GM19238 (cell line): ENCODE measurements at regions not wholly inside any gene's neighbourhood (a gene's known extent, or its start where the extent isn't known, plus 50 kb on each side); places are given as distances from the start of the nearest gene placed in this dataset.

Source experiments
- DNase-seq: peaks from one replicate; pipeline ENCODE4 v3.0.0; 2011; ENCODE audit warnings: low spot score; ENCODE audit not compliant: insufficient read length

DNA sequence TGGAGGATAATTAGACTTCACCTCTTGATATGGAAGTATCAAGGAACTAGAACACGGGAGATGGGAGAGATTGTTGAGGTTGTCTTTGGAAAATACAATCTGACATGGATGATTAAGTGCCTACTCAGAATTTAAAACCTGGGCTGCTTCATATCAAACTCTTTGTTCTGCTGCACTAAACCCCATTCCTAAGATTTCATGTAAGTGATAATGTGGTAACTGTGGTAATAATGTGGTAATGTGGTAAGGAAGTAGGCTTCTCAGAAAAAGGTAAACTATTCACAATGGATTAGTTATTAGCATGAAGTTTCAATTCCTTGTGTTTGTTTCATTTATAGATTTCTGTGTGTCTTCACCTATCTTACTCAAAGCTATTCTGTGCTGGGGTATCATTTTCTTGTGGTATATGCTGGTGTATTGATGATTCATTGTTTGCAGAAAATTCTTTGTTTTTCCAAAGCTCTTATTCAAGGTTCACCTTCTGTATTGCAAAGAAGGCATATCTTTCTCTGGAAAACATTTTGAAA, 129.9 kb upstream of the TAC1 start:
- DNase-seq: no peak

DNA sequence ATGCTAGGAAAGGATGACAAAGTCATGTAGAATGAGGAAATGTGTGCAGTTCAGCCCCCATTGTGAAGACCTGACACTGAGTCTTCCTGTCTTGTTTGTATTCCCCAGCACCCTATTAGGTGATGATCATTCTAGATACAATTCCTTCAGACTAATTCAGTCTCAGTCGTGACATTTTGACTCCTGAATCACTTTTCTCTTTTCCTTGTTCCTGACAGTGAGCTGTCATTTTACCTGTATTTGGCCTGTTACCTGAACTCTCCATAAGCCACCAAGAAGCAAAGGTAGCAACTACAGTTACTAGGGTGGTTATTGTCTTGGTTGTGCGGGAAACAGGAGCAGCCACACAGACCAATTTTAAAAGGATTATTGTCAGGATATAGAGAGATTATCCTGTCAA, 111.4 kb upstream of the TAC1 start:
- DNase-seq: no peak

DNA sequence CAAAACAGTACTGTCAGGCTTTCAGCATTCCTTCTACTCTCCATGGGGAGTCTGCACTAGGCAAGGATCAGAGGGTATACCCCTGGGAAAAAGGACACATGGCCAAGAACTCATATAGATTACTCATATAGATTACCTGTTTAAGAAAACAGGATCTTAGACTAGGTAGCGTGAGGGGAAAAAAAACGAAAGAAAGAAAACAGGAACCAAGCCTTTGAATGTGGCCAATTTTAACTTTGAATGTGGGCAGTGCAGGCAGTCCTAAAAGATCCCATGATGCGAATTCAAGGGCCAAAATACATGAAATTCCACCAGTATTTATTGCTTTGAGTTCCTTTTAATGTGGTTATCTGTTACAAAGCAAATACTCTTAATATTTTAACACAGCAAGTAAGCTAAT, 108.6 kb upstream of the TAC1 start:
- no peak for DNase-seq

DNA sequence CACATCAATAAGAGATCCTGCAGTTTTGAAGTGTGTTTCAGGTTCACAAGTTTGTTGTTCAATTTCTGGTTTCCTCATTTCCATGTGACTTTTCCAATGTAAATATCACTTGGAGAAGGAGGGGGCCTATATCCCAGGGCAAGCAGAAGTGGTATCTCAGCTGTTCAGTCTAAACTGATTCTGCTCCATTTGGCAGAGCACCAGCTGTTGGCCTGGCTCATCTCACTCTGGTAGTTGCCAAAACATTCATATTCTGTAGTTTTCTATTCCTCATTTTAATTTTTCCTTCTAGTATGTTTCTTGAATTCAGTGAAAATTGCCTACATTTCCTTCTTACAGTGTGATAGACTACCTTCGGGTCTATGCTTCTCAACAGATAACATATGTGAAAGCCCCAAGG, 101.8 kb upstream of the TAC1 start:
- no peak for DNase-seq

DNA sequence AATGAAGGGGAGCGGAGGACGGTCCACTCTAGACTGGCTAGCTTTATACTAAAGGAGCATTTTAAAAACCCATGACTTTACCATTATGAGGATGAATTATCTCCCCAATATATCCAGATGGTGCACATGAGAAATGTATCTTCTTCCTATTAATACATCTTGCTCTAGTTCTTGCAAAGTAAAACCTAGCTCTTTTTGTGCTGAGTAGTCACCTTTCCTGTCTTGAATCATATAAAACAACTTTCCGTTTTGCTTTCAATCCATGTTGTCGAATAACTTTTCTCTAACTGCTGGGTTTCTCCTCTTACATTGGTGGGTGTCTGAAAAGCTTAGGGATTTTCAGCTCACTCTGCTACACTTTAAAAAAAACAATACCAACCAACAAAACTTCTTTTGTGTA, 96.3 kb upstream of the TAC1 start:
- no peak for DNase-seq

DNA sequence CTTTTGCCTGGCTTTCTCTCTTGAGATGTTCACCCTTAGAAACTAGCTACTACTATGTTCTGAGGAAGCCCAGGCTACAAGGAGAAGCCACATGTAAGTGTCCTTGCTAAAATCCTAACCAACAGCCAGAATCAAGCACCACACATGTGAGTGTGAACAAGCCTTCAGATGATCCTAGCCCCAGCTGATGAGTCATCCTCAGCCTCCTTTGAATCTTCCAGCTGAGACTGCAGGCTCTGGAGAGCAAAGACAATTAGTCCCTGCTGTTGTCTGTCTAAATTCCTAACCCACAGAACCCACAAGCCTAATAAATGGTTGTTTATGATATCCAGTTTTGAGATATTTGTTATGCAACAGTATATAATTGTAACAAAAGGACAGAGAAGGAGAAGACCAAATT, 92.8 kb upstream of the TAC1 start:
- no peak for DNase-seq

DNA sequence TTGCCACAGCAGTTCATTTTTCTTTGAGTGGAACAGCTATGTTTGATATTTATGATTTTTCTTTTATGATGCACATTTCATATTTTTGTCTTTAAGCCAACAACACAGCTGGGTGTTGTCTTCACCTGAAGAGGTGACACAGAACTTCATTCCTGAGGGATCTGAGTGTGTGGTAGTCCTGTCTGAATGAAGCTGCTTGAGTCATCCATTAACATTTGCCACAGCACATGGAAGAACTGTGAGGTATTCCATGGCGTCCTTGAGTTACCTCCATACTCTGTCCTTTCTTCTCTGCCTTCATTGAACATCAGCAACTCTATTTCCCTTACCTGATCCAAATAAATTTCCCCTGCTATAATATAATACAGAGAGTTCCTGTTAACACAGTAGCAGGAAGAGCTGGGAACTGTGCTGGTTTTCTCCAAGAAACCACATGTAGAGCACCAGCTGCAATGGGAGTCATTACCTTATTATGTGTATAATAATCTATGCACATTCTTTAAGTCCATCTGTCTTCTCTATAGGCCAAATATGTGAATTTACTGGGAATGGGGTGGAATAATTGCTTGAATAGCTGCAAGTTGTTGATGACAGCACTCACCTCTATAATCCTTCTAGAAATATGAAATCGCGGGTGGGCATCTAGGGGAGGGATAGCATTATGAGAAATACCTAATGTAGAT, 72.4 kb upstream of the TAC1 start:
- no peak for DNase-seq

DNA sequence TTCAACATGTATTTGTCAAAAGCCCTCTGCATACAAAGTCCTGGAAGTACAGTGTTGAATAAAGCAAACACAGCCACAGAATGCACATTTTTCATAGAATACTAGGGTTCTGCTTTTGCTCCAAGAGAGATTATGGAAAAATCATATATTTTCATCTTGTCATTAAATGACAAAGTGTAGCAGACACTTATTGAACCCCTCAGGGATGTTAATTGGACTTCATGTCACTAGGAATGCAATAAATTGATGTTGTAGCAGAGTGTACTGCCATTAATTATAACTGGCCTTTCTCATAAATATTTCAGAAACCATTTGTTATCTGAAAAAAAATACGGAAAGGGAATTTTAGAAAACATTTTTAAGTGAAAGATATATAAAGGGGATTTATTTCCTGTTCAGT, 64.5 kb upstream of the TAC1 start:
- no peak for DNase-seq

DNA sequence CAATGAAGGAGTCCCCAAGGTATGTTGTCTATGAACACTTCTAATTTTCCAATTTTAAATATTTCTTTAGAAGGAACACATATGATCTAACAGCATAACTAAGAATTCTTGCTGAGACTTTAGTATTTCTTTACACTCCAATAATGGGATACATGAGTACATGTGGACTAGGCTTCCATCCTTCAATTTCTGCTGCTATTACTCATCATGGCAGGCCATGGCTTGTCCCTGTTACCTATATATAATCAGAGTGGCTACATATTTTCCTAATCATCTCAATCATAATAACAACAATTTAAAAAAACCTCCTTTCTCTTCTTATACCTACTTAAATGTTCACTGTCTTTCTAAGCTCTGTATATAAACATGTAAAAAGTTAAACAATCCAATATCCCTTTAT, 60.3 kb upstream of the TAC1 start:
- no peak for DNase-seq

DNA sequence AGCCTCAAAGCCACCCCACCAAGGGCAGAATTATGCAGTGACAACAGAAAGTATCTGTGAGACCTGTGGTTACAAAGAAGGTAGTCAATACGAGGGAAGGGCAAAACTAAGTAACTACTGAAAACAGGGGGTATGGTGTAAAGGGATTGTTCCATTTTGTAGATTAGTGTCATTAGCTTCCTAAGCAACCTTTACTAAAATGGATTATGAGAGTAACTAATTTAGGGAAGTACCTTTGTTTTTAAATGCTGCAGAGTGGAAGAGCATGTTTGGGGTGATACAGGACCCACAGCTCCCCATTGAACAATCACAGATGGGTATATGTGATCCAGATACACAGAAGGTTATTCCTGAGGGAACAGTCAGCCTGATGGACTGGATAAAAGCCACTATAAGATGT, 51.3 kb upstream of the TAC1 start:
- no peak for DNase-seq
